Caco-2 (cell line): ENCODE measurements at regions not wholly inside any gene's neighbourhood (a gene's known extent, or its start where the extent isn't known, plus 50 kb on each side); places are given as distances from the start of the nearest gene placed in this dataset.

ENCODE experiments used
- BruUV-seq: library from RNA; stranded (reverse); fragments of 400-500 nt; replicated peaks from 2 replicates; lab custom pipeline; 2021; lab: Mats Ljungman, UMichigan
- CTCF ChIA-PET: fragments of 300-600 bp; sonication (Branson Sonifier 250); formaldehyde crosslinking; loops from one replicate; lab custom pipeline; 2022; ENCODE audit warnings: antibody characterized with exemption; lab: Charles Lee
- POLR2A ChIA-PET: fragments of 300-600 bp; sonication (Branson Sonifier 250); formaldehyde crosslinking; loops from one replicate; lab custom pipeline; 2022; ENCODE audit warnings: antibody characterized with exemption; lab: Charles Lee
- DNase-seq, 2 experiments: peaks; one replicate each; pipeline versions ENCODE4 v3.0.0 to v3.0.0-alpha.2; 2020 to 2022
- H3K27me3 ChIP-seq: replicated peaks from 2 replicates; pipeline ENCODE4 v1.6.0; 2011; ENCODE audit warnings: low read length; ENCODE audit not compliant: control insufficient read depth, insufficient read depth
- H3K36me3 ChIP-seq: 2 replicates; pipeline ENCODE4 v1.5.1; 2011; ENCODE audit warnings: low read length; ENCODE audit not compliant: control insufficient read depth, insufficient read depth
- H3K4me1 ChIP-seq: fragments of 250-450 bp; sonication (Bioruptor Pico); 2 replicates; pipeline ENCODE4 v1.5.1; 2020; ENCODE audit warnings: mild to moderate bottlenecking
- H3K4me3 ChIP-seq: 2 replicates; pipeline ENCODE4 v1.5.1; 2011; ENCODE audit warnings: low read depth, mild to moderate bottlenecking, control low read depth, low read length
- H3K9me3 ChIP-seq: fragments of 250-450 bp; sonication (Bioruptor Pico); 2 replicates; pipeline ENCODE4 v1.5.1; 2020; ENCODE audit warnings: mild to moderate bottlenecking, moderate library complexity
- H3K27ac Mint-ChIP-seq: one replicate; pipeline ENCODE4 v1.8.0; 2022; ENCODE audit warnings: mixed read lengths; ENCODE audit not compliant: unreplicated experiment
- H3K27me3 Mint-ChIP-seq: one replicate; pipeline ENCODE4 v1.8.0; 2022; ENCODE audit warnings: mixed read lengths; ENCODE audit not compliant: insufficient read depth, unreplicated experiment
- H3K36me3 Mint-ChIP-seq: one replicate; pipeline ENCODE4 v1.8.0; 2022; ENCODE audit warnings: mild to moderate bottlenecking, mixed read lengths; ENCODE audit not compliant: insufficient read depth, unreplicated experiment
- H3K4me1 Mint-ChIP-seq: one replicate; pipeline ENCODE4 v1.8.0; 2022; ENCODE audit warnings: low read depth, mixed read lengths; ENCODE audit not compliant: unreplicated experiment
- H3K4me3 Mint-ChIP-seq: one replicate; pipeline ENCODE4 v1.8.0; 2022; ENCODE audit warnings: mild to moderate bottlenecking, moderate library complexity, mixed read lengths; ENCODE audit not compliant: unreplicated experiment
- H3K9me3 Mint-ChIP-seq: one replicate; pipeline ENCODE4 v1.8.0; 2022; ENCODE audit warnings: mixed read lengths; ENCODE audit not compliant: unreplicated experiment
- CTCF ChIP-seq, 2 experiments: fragments of 200-600 bp in 1 of 2; IDR thresholded peaks; 1 replicate in 1 of 2; 2 replicates in 1 of 2; pipeline versions ENCODE4 v1.5.1 to v1.8.0; 2011 to 2022; ENCODE audit warnings: antibody characterized with exemption in 1 of 2, control low read depth in 1 of 2, inconsistent platforms in 1 of 2, low read depth in 1 of 2, low read length in 1 of 2, mild to moderate bottlenecking in 1 of 2, moderate library complexity in 1 of 2; ENCODE audit not compliant: insufficient read depth in 1 of 2, severe bottlenecking in 1 of 2, unreplicated experiment in 1 of 2
- intact Hi-C: fragments of 100-400 bp; cut with micrococcal nuclease; formaldehyde crosslinking; loops from one replicate; pipeline ENCODE4 v1.10.0; 2022; ENCODE audit not compliant: unreplicated experiment

GRCh38 chr10:128534686-128535085 lies 408.5 kb upstream of the MKI67 start:
- no TSS peak for BruUV-seq
- POLR2A ChIA-PET = no interaction called here
- Histone ChIP-seq H3K36me3 (no peaks in the 10 kb centered on the region), H3K9me3 (no peaks in the 10 kb centered on the region), H3K4me3 (no peak overlapping the region), H3K4me1 (no peaks in the 10 kb centered on the region), H3K27me3 (no peaks in the 10 kb centered on the region)
- Mint-ChIP-seq H3K4me1 (no peaks in the 10 kb centered on the region), H3K27ac (no peak overlapping the region), H3K27me3 (peaks cover 20% of the 10 kb centered on the region), H3K9me3 (no peaks in the 10 kb centered on the region), H3K36me3 (no peaks in the 10 kb centered on the region), H3K4me3 (no peak overlapping the region)
- no peak for DNase-seq
- TF ChIP-seq CTCF (IDR thresholded peaks at IDR 0.05; ENCODE audit: insufficient read depth in 1 of 2, low read depth in 1 of 2, low read length in 1 of 2, severe bottlenecking in 1 of 2, unreplicated experiment in 1 of 2) = no peak
- intact Hi-C loops = no loop called here
- CTCF ChIA-PET = interaction anchor here (0.6 kb wide), 1 partner anchor 384 kb away, joined by 6 read pairs; no protein-coding TSS in a partner anchor

- Histone ChIP-seq H3K4me3 (no peak overlapping the region), H3K27me3 (no peaks in the 10 kb centered on the region), H3K4me1 (no peaks in the 10 kb centered on the region), H3K9me3 (no peaks in the 10 kb centered on the region), H3K36me3 (no peaks in the 10 kb centered on the region)
- no peak for DNase-seq
- Mint-ChIP-seq H3K36me3 (no peaks in the 10 kb centered on the region), H3K4me3 (no peak overlapping the region), H3K9me3 (no peaks in the 10 kb centered on the region), H3K27me3 (peaks cover 24% of the 10 kb centered on the region), H3K27ac (no peak overlapping the region), H3K4me1 (no peaks in the 10 kb centered on the region)
- POLR2A ChIA-PET = no interaction called here
- CTCF ChIA-PET = no interaction called here
- intact Hi-C loops = no loop called here
- BruUV-seq = no TSS peak
- TF ChIP-seq CTCF (IDR thresholded peaks at IDR 0.05; ENCODE audit: insufficient read depth in 1 of 2, low read depth in 1 of 2, low read length in 1 of 2, severe bottlenecking in 1 of 2, unreplicated experiment in 1 of 2) = no peak
Observed at GRCh38 chr10:128536259-128536658, 410.0 kb upstream of the MKI67 start.

GRCh38 chr10:128537834-128538330 lies 411.7 kb upstream of the MKI67 start:
- Mint-ChIP-seq H3K4me1 (no peaks in the 10 kb centered on the region), H3K4me3 (no peak overlapping the region), H3K36me3 (no peaks in the 10 kb centered on the region), H3K9me3 (no peaks in the 10 kb centered on the region), H3K27me3 (peaks cover 28% of the 10 kb centered on the region), H3K27ac (no peak overlapping the region)
- ChIA-PET CTCF (no interaction called here), POLR2A (no interaction called here)
- Histone ChIP-seq H3K9me3 (no peaks in the 10 kb centered on the region), H3K27me3 (no peaks in the 10 kb centered on the region), H3K4me3 (no peak overlapping the region), H3K36me3 (no peaks in the 10 kb centered on the region), H3K4me1 (no peaks in the 10 kb centered on the region)
- DNase-seq = no peak
- intact Hi-C loops = no loop called here
- no TSS peak for BruUV-seq
- no peak for TF ChIP-seq CTCF (IDR thresholded peaks at IDR 0.05; ENCODE audit: insufficient read depth in 1 of 2, low read depth in 1 of 2, low read length in 1 of 2, severe bottlenecking in 1 of 2, unreplicated experiment in 1 of 2)
